CD8-positive, alpha-beta memory T cell (primary cell): ENCODE measurements at regions not wholly inside any gene's neighbourhood (a gene's known extent, or its start where the extent isn't known, plus 50 kb on each side); places are given as distances from the start of the nearest gene placed in this dataset.
A peak's percentile ranks its signal among the peaks of the same experiment; 100 is the strongest.

ENCODE experiments used
- CTCF ChIA-PET: fragments of 350-600 bp; sonication (Branson Sonifier 250); formaldehyde crosslinking; loops from one replicate; lab custom pipeline; 2021; ENCODE audit warnings: antibody characterized with exemption; lab: Charles Lee
- POLR2A ChIA-PET: fragments of 350-600 bp; sonication (Branson Sonifier 250); formaldehyde crosslinking; loops from one replicate; lab custom pipeline; 2021; ENCODE audit warnings: antibody characterized with exemption; lab: Charles Lee
- DNase-seq, 5 donors: peaks; one replicate each; pipeline versions ENCODE4 v3.0.0 to v3.0.0-alpha.2; 2020 to 2022; ENCODE audit warnings: mixed read lengths in 1 of 5
- H3K27ac ChIP-seq: one replicate; pipeline ENCODE4 v1.7.0; 2013; ENCODE audit warnings: low read depth, mild to moderate bottlenecking, low read length, moderate library complexity
- H3K27me3 ChIP-seq: 2 replicates; pipeline ENCODE4 v1.7.0; 2013; ENCODE audit warnings: low read length, mild to moderate bottlenecking; ENCODE audit not compliant: insufficient read depth, poor library complexity, severe bottlenecking
- H3K36me3 ChIP-seq: 2 replicates; pipeline ENCODE4 v1.7.0; 2013; ENCODE audit warnings: mild to moderate bottlenecking, low read length, moderate library complexity; ENCODE audit not compliant: insufficient read depth
- H3K4me1 ChIP-seq: 2 replicates; pipeline ENCODE4 v1.7.0; 2013; ENCODE audit warnings: mild to moderate bottlenecking, low read length, moderate library complexity; ENCODE audit not compliant: insufficient read depth
- H3K4me3 ChIP-seq: 2 replicates; pipeline ENCODE4 v1.7.0; 2013; ENCODE audit warnings: mild to moderate bottlenecking, low read length
- H3K9me3 ChIP-seq: 2 replicates; pipeline ENCODE4 v1.7.0; 2013; ENCODE audit warnings: mild to moderate bottlenecking, low read length
- H3K27ac Mint-ChIP-seq, 8 donors: one replicate each; pipeline ENCODE4 v1.8.0; 2020 to 2021; ENCODE audit warnings: mixed read lengths in 8 of 8, mild to moderate bottlenecking in 6 of 8, inconsistent platforms in 3 of 8, moderate library complexity in 3 of 8
- H3K27me3 Mint-ChIP-seq, 2 donors: one replicate each; pipeline ENCODE4 v1.8.0; 2020 to 2021; ENCODE audit warnings: mixed read lengths in 2 of 2, mild to moderate bottlenecking in 1 of 2, moderate library complexity in 1 of 2
- H3K36me3 Mint-ChIP-seq, 3 donors: one replicate each; pipeline ENCODE4 v1.8.0; 2020 to 2021; ENCODE audit warnings: mixed read lengths in 3 of 3, inconsistent platforms in 1 of 3, mild to moderate bottlenecking in 1 of 3
- H3K4me1 Mint-ChIP-seq, 3 donors: one replicate each; pipeline ENCODE4 v1.8.0; 2020 to 2021; ENCODE audit warnings: mixed read lengths in 3 of 3, inconsistent platforms in 1 of 3, mild to moderate bottlenecking in 1 of 3
- H3K4me3 Mint-ChIP-seq, 7 donors: one replicate each; pipeline ENCODE4 v1.8.0; 2020 to 2021; ENCODE audit warnings: mixed read lengths in 7 of 7, mild to moderate bottlenecking in 6 of 7, moderate library complexity in 4 of 7, inconsistent platforms in 2 of 7
- H3K9me3 Mint-ChIP-seq, 5 donors: one replicate each; pipeline ENCODE4 v1.8.0; 2020 to 2022; ENCODE audit warnings: mixed read lengths in 5 of 5, mild to moderate bottlenecking in 3 of 5, moderate library complexity in 2 of 5, inconsistent platforms in 1 of 5

GRCh38 chr21:43313939-43314405 is 113.0 kb downstream of the SIK1 start:
- Mint-ChIP-seq H3K9me3 (peaks cover 0 to 9% (median 4%) of the 10 kb centered on the region in 5 donors), H3K27ac (peak overlapping the region in 2 of 8 donors; percentile 28 to 58), H3K36me3 (no peaks in the 10 kb centered on the region), H3K4me3 (no peak overlapping the region), H3K4me1 (peaks cover 0 to 2% (median 0%) of the 10 kb centered on the region in 3 donors), H3K27me3 (peaks cover 6 to 19% of the 10 kb centered on the region in 2 donors)
- ChIA-PET POLR2A (no interaction called here), CTCF (no interaction called here)
- no peaks in the 10 kb centered on the region for H3K36me3 ChIP-seq
- H3K4me1 ChIP-seq, result no peaks in the 10 kb centered on the region
- H3K27ac ChIP-seq, result no peak overlapping the region
- no peak for DNase-seq
- H3K9me3 ChIP-seq, result no peaks in the 10 kb centered on the region
- no peaks in the 10 kb centered on the region for H3K27me3 ChIP-seq
- H3K4me3 ChIP-seq, result no peak overlapping the region

- DNase-seq, result no peak
- H3K27ac ChIP-seq, result no peak overlapping the region
- H3K27ac Mint-ChIP-seq, result peak overlapping the region in 1 of 8 donors; percentile 65
- no peaks in the 10 kb centered on the region for H3K36me3 Mint-ChIP-seq
- H3K4me3 Mint-ChIP-seq, result no peak overlapping the region
- H3K9me3 ChIP-seq, result no peaks in the 10 kb centered on the region
- H3K27me3 Mint-ChIP-seq, result peaks cover 6 to 19% of the 10 kb centered on the region in 2 donors
- H3K4me1 ChIP-seq, result no peaks in the 10 kb centered on the region
- no peaks in the 10 kb centered on the region for H3K27me3 ChIP-seq
- CTCF ChIA-PET, result no interaction called here
- POLR2A ChIA-PET, result no interaction called here
- H3K4me3 ChIP-seq, result no peak overlapping the region
- peaks cover 0 to 6% (median 4%) of the 10 kb centered on the region in 5 donors for H3K9me3 Mint-ChIP-seq
- H3K36me3 ChIP-seq, result no peaks in the 10 kb centered on the region
- peaks cover 0 to 2% (median 0%) of the 10 kb centered on the region in 3 donors for H3K4me1 Mint-ChIP-seq
These were observed 113.6 kb downstream of the SIK1 start for GRCh38 chr21:43313221-43313938.

- DNase-seq, result no peak
- H3K27ac Mint-ChIP-seq, result no peak overlapping the region
- H3K27me3 Mint-ChIP-seq, result peaks cover 7 to 19% of the 10 kb centered on the region in 2 donors
- H3K9me3 Mint-ChIP-seq, result peaks cover 0 to 4% (median 1%) of the 10 kb centered on the region in 5 donors
- no peak overlapping the region for H3K27ac ChIP-seq
- H3K4me1 ChIP-seq, result no peaks in the 10 kb centered on the region
- H3K4me1 Mint-ChIP-seq, result peaks cover 0 to 2% (median 0%) of the 10 kb centered on the region in 3 donors
- no peaks in the 10 kb centered on the region for H3K36me3 ChIP-seq
- H3K36me3 Mint-ChIP-seq, result no peaks in the 10 kb centered on the region
- CTCF ChIA-PET, result no interaction called here
- H3K9me3 ChIP-seq, result no peaks in the 10 kb centered on the region
- no peak overlapping the region for H3K4me3 ChIP-seq
- H3K4me3 Mint-ChIP-seq, result no peak overlapping the region
- POLR2A ChIA-PET, result no interaction called here
- H3K27me3 ChIP-seq, result no peaks in the 10 kb centered on the region
These were observed 114.2 kb downstream of the SIK1 start for GRCh38 chr21:43312751-43313169.

GRCh38 chr21:43312011-43312410 is 114.9 kb downstream of the SIK1 start:
- Histone ChIP-seq H3K9me3 (no peaks in the 10 kb centered on the region), H3K36me3 (no peaks in the 10 kb centered on the region), H3K4me1 (no peaks in the 10 kb centered on the region), H3K27ac (no peak overlapping the region), H3K27me3 (no peaks in the 10 kb centered on the region), H3K4me3 (no peak overlapping the region)
- no peak for DNase-seq
- ChIA-PET CTCF (no interaction called here), POLR2A (no interaction called here)
- Mint-ChIP-seq H3K36me3 (no peaks in the 10 kb centered on the region), H3K4me1 (peaks cover 0 to 2% (median 0%) of the 10 kb centered on the region in 3 donors), H3K27me3 (peaks cover 9 to 19% of the 10 kb centered on the region in 2 donors), H3K4me3 (no peak overlapping the region), H3K9me3 (no peaks in the 10 kb centered on the region), H3K27ac (peak overlapping the region in 1 of 8 donors; percentile 52)

GRCh38 chr21:43311301-43311817 is 115.6 kb downstream of the SIK1 start:
- no peak overlapping the region for H3K4me3 Mint-ChIP-seq
- H3K9me3 Mint-ChIP-seq, result no peaks in the 10 kb centered on the region
- peak overlapping the region in 1 of 8 donors; percentile 61 for H3K27ac Mint-ChIP-seq
- no peaks in the 10 kb centered on the region for H3K36me3 Mint-ChIP-seq
- POLR2A ChIA-PET, result no interaction called here
- Histone ChIP-seq H3K9me3 (no peaks in the 10 kb centered on the region), H3K36me3 (no peaks in the 10 kb centered on the region), H3K27me3 (no peaks in the 10 kb centered on the region), H3K27ac (no peak overlapping the region), H3K4me3 (no peak overlapping the region), H3K4me1 (no peaks in the 10 kb centered on the region)
- peaks cover 0 to 2% (median 0%) of the 10 kb centered on the region in 3 donors for H3K4me1 Mint-ChIP-seq
- CTCF ChIA-PET, result no interaction called here
- DNase-seq, result no peak
- H3K27me3 Mint-ChIP-seq, result peaks cover 9 to 18% of the 10 kb centered on the region in 2 donors

GRCh38 chr21:43308815-43309283 is 118.1 kb downstream of the SIK1 start:
- Mint-ChIP-seq H3K27ac (peak overlapping the region in 1 of 8 donors; percentile 55), H3K9me3 (no peaks in the 10 kb centered on the region), H3K36me3 (no peaks in the 10 kb centered on the region), H3K4me3 (no peak overlapping the region), H3K4me1 (no peaks in the 10 kb centered on the region), H3K27me3 (peaks cover 3 to 14% of the 10 kb centered on the region in 2 donors)
- no peaks in the 10 kb centered on the region for H3K9me3 ChIP-seq
- H3K27me3 ChIP-seq, result no peaks in the 10 kb centered on the region
- ChIA-PET CTCF (no interaction called here), POLR2A (no interaction called here)
- no peak overlapping the region for H3K27ac ChIP-seq
- H3K4me1 ChIP-seq, result no peaks in the 10 kb centered on the region
- H3K36me3 ChIP-seq, result no peaks in the 10 kb centered on the region
- H3K4me3 ChIP-seq, result no peak overlapping the region
- peak in 1 of 5 donors; percentile 7 for DNase-seq

GRCh38 chr21:43308101-43308814 is 118.7 kb downstream of the SIK1 start:
- H3K36me3 ChIP-seq, result no peaks in the 10 kb centered on the region
- H3K9me3 ChIP-seq, result no peaks in the 10 kb centered on the region
- no peak overlapping the region for H3K27ac ChIP-seq
- Mint-ChIP-seq H3K4me3 (no peak overlapping the region), H3K4me1 (no peaks in the 10 kb centered on the region), H3K27ac (peak overlapping the region in 1 of 8 donors; percentile 29), H3K9me3 (no peaks in the 10 kb centered on the region), H3K27me3 (peaks cover 5 to 14% of the 10 kb centered on the region in 2 donors), H3K36me3 (no peaks in the 10 kb centered on the region)
- no peaks in the 10 kb centered on the region for H3K4me1 ChIP-seq
- no peaks in the 10 kb centered on the region for H3K27me3 ChIP-seq
- peak in 1 of 5 donors; percentile 12 for DNase-seq
- ChIA-PET CTCF (no interaction called here), POLR2A (no interaction called here)
- H3K4me3 ChIP-seq, result no peak overlapping the region

GRCh38 chr21:43307677-43308070 is 119.3 kb downstream of the SIK1 start:
- POLR2A ChIA-PET, result no interaction called here

More at GRCh38 chr21:43307677-43308070, 119.3 kb downstream of the SIK1 start:
- peaks cover 5 to 14% of the 10 kb centered on the region in 2 donors for H3K27me3 Mint-ChIP-seq
- H3K36me3 Mint-ChIP-seq, result no peaks in the 10 kb centered on the region
- DNase-seq, result peak in 1 of 5 donors; percentile 39
- no peaks in the 10 kb centered on the region for H3K9me3 Mint-ChIP-seq
- H3K36me3 ChIP-seq, result no peaks in the 10 kb centered on the region
- H3K4me1 ChIP-seq, result no peaks in the 10 kb centered on the region
- CTCF ChIA-PET, result no interaction called here
- no peaks in the 10 kb centered on the region for H3K9me3 ChIP-seq
- H3K4me3 Mint-ChIP-seq, result no peak overlapping the region
- no peak overlapping the region for H3K27ac ChIP-seq
- H3K4me1 Mint-ChIP-seq, result no peaks in the 10 kb centered on the region
- no peaks in the 10 kb centered on the region for H3K27me3 ChIP-seq
- no peak overlapping the region for H3K4me3 ChIP-seq
- H3K27ac Mint-ChIP-seq, result no peak overlapping the region
